ENCODE measurements at regions not wholly inside any gene's neighbourhood (a gene's known extent, or its start where the extent isn't known, plus 50 kb on each side); places are given as distances from the start of the nearest gene placed in this dataset.

DNA sequence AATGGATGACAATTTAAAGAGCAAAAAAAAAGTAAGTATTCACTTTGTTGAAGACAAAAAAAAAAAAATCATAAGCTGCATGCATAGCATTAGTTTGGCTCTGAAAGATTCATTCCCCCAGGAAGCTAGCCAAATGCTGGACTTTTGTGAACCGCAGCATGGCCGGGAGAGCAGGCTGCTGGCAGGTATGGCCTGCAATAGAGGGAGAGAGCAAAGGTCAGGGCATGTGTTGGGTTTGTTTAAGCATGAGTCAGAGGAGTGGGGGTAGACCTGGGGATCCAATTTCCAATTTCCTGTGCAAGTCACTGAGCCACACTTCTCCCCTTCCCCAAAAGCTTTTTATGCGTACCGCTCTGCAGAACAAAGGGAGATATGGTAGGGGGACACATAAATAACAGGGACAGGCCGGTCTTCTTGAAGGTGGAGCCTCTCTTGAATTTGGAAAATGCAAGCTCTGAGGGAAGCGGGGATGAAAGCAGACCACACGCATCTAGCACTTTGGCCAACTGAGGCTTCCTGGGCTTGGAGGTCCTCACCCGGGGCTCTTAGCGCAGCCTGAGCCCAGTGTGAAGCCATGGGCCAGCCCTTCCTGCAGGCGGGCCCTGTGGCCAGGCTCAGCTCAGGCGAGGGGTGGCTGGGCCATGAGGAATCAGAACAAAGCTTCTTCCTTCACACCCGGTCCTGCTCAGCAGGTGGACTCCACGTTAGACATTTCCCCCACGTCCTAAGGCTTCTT is 171.1 kb downstream of the TOMM20 start (continued):
- TF ChIP-seq CENPT (CRISPR knock-in tag; IDR thresholded peaks at IDR 0.05; ENCODE audit: low read depth) (no peak), ZNF496 (CRISPR knock-in tag; IDR thresholded peaks at IDR 0.05; ENCODE audit: insufficient replicate concordance) (no peak), HDAC2 (CRISPR knock-in tag; IDR thresholded peaks at IDR 0.05) (peak; percentile 89), ZNF335 (CRISPR knock-in tag; IDR thresholded peaks at IDR 0.05) (peak; percentile 50; the same call in 1 of the 2 replicates)
- TF ChIP-seq, protein P1, sequence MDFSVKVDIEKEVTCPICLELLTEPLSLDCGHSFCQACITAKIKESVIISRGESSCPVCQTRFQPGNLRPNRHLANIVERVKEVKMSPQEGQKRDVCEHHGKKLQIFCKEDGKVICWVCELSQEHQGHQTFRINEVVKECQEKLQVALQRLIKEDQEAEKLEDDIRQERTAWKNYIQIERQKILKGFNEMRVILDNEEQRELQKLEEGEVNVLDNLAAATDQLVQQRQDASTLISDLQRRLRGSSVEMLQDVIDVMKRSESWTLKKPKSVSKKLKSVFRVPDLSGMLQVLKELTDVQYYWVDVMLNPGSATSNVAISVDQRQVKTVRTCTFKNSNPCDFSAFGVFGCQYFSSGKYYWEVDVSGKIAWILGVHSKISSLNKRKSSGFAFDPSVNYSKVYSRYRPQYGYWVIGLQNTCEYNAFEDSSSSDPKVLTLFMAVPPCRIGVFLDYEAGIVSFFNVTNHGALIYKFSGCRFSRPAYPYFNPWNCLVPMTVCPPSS (IDR thresholded peaks at IDR 0.05), result no peak
- TF ChIP-seq, protein P2, sequence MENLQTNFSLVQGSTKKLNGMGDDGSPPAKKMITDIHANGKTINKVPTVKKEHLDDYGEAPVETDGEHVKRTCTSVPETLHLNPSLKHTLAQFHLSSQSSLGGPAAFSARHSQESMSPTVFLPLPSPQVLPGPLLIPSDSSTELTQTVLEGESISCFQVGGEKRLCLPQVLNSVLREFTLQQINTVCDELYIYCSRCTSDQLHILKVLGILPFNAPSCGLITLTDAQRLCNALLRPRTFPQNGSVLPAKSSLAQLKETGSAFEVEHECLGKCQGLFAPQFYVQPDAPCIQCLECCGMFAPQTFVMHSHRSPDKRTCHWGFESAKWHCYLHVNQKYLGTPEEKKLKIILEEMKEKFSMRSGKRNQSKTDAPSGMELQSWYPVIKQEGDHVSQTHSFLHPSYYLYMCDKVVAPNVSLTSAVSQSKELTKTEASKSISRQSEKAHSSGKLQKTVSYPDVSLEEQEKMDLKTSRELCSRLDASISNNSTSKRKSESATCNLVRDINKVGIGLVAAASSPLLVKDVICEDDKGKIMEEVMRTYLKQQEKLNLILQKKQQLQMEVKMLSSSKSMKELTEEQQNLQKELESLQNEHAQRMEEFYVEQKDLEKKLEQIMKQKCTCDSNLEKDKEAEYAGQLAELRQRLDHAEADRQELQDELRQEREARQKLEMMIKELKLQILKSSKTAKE (CRISPR knock-in tag; IDR thresholded peaks at IDR 0.05; ENCODE audit: borderline replicate concordance), result peak; percentile 75
- TF ChIP-seq, protein P3, sequence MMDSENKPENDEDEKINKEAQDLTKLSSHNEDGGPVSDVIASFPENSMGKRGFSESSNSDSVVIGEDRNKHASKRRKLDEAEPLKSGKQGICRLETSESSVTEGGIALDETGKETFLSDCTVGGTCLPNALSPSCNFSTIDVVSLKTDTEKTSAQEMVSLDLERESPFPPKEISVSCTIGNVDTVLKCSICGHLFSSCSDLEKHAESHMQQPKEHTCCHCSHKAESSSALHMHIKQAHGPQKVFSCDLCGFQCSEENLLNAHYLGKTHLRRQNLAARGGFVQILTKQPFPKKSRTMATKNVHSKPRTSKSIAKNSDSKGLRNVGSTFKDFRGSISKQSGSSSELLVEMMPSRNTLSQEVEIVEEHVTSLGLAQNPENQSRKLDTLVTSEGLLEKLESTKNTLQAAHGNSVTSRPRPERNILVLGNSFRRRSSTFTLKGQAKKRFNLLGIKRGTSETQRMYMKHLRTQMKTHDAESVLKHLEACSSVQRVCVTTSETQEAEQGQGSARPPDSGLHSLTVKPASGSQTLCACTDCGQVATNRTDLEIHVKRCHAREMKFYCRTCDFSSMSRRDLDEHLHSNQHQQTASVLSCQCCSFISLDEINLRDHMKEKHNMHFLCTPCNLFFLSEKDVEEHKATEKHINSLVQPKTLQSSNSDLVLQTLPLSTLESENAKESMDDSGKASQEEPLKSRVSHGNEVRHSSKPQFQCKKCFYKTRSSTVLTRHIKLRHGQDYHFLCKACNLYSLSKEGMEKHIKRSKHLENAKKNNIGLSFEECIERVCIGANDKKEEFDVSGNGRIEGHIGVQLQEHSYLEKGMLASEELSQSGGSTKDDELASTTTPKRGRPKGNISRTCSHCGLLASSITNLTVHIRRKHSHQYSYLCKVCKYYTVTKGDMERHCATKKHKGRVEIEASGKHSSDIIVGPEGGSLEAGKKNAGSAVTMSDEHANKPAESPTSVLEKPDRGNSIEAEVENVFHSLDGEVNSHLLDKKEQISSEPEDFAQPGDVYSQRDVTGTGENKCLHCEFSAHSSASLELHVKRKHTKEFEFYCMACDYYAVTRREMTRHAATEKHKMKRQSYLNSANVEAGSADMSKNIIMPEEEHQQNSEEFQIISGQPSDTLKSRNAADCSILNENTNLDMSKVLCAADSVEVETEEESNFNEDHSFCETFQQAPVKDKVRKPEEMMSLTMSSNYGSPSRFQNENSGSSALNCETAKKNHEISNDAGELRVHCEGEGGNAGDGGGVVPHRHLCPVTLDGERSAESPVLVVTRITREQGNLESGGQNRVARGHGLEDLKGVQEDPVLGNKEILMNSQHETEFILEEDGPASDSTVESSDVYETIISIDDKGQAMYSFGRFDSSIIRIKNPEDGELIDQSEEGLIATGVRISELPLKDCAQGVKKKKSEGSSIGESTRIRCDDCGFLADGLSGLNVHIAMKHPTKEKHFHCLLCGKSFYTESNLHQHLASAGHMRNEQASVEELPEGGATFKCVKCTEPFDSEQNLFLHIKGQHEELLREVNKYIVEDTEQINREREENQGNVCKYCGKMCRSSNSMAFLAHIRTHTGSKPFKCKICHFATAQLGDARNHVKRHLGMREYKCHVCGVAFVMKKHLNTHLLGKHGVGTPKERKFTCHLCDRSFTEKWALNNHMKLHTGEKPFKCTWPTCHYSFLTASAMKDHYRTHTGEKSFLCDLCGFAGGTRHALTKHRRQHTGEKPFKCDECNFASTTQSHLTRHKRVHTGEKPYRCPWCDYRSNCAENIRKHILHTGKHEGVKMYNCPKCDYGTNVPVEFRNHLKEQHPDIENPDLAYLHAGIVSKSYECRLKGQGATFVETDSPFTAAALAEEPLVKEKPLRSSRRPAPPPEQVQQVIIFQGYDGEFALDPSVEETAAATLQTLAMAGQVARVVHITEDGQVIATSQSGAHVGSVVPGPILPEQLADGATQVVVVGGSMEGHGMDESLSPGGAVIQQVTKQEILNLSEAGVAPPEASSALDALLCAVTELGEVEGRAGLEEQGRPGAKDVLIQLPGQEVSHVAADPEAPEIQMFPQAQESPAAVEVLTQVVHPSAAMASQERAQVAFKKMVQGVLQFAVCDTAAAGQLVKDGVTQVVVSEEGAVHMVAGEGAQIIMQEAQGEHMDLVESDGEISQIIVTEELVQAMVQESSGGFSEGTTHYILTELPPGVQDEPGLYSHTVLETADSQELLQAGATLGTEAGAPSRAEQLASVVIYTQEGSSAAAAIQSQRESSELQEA (CRISPR knock-in tag; IDR thresholded peaks at IDR 0.05; ENCODE audit: not compliant biosample characterization), result no peak
- TF ChIP-seq, protein P4, sequence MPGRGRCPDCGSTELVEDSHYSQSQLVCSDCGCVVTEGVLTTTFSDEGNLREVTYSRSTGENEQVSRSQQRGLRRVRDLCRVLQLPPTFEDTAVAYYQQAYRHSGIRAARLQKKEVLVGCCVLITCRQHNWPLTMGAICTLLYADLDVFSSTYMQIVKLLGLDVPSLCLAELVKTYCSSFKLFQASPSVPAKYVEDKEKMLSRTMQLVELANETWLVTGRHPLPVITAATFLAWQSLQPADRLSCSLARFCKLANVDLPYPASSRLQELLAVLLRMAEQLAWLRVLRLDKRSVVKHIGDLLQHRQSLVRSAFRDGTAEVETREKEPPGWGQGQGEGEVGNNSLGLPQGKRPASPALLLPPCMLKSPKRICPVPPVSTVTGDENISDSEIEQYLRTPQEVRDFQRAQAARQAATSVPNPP (CRISPR knock-in tag; IDR thresholded peaks at IDR 0.05), result 0 out of 2 replicates have a peak, but pooled peaks have one; percentile 59
